Muscle layer of colon (tissue), 2 donors: ENCODE measurements at regions not wholly inside any gene's neighbourhood (a gene's known extent, or its start where the extent isn't known, plus 50 kb on each side); places are given as distances from the start of the nearest gene placed in this dataset.
"Not testable (repeated sequence)": the region's sequence is repeated elsewhere in the genome, so short reads cannot be mapped to it uniquely, and the experiment has no call there.

ENCODE experiments used
- H3K27ac ChIP-seq: one replicate; pipeline ENCODE4 v1.7.0; 2013; ENCODE audit warnings: low read depth, mild to moderate bottlenecking, low read length, moderate library complexity
- H3K27me3 ChIP-seq, 2 donors: one replicate each; pipeline ENCODE4 v1.7.0; 2013; ENCODE audit warnings: low read length in 2 of 2, mild to moderate bottlenecking in 2 of 2; ENCODE audit not compliant: insufficient read depth in 2 of 2, control insufficient read depth in 1 of 2
- H3K36me3 ChIP-seq: one replicate; pipeline ENCODE4 v1.7.0; 2013; ENCODE audit warnings: mild to moderate bottlenecking, low read length; ENCODE audit not compliant: insufficient read depth
- H3K4me1 ChIP-seq: one replicate; pipeline ENCODE4 v1.7.0; 2013; ENCODE audit warnings: mild to moderate bottlenecking, low read length; ENCODE audit not compliant: insufficient read depth
- H3K4me3 ChIP-seq, 2 donors: one replicate each; pipeline ENCODE4 v1.7.0; 2013; ENCODE audit warnings: low read length in 2 of 2, low read depth in 1 of 2, mild to moderate bottlenecking in 1 of 2, moderate library complexity in 1 of 2
- H3K9ac ChIP-seq: one replicate; pipeline ENCODE4 v1.7.0; 2013; ENCODE audit warnings: low read length
- H3K9me3 ChIP-seq: one replicate; pipeline ENCODE4 v1.7.0; 2013; ENCODE audit warnings: mild to moderate bottlenecking, low read length
- donor health status: abdominal sarcoma.
- donor health status: Adenocarcinoma of cecum.

GRCh38 chr7:91620827-91621226, 259.7 kb downstream of the MTERF1 start:
- Histone ChIP-seq H3K36me3 (no peaks in the 10 kb centered on the region), H3K9ac (no peak overlapping the region), H3K4me3 (no peak overlapping the region), H3K27me3 (no peaks in the 10 kb centered on the region), H3K27ac (no peak overlapping the region), H3K4me1 (no peaks in the 10 kb centered on the region), H3K9me3 (no peaks in the 10 kb centered on the region)

GRCh38 chr7:91627324-91627723, 253.2 kb downstream of the MTERF1 start:
- H3K4me3 ChIP-seq, H3K27ac ChIP-seq, H3K4me1 ChIP-seq, H3K9me3 ChIP-seq, H3K9ac ChIP-seq, H3K36me3 ChIP-seq, H3K27me3 ChIP-seq: not testable (repeated sequence)

GRCh38 chr7:91628742-91629141, 251.8 kb downstream of the MTERF1 start:
- H3K9me3 ChIP-seq, result no peaks in the 10 kb centered on the region
- no peak overlapping the region for H3K4me3 ChIP-seq
- H3K4me1 ChIP-seq, result no peaks in the 10 kb centered on the region
- H3K27me3 ChIP-seq, result no peaks in the 10 kb centered on the region
- H3K36me3 ChIP-seq, result no peaks in the 10 kb centered on the region
- no peak overlapping the region for H3K9ac ChIP-seq
- no peak overlapping the region for H3K27ac ChIP-seq

GRCh38 chr7:91630581-91631380, 249.7 kb downstream of the MTERF1 start:
- Histone ChIP-seq H3K27me3 (no peaks in the 10 kb centered on the region), H3K9ac (no peak overlapping the region), H3K4me1 (no peaks in the 10 kb centered on the region), H3K27ac (no peak overlapping the region), H3K9me3 (no peaks in the 10 kb centered on the region), H3K4me3 (no peak overlapping the region), H3K36me3 (no peaks in the 10 kb centered on the region)

- Histone ChIP-seq H3K4me1 (no peaks in the 10 kb centered on the region), H3K9me3 (no peaks in the 10 kb centered on the region), H3K27ac (no peak overlapping the region), H3K27me3 (no peaks in the 10 kb centered on the region), H3K9ac (no peak overlapping the region), H3K4me3 (no peak overlapping the region), H3K36me3 (no peaks in the 10 kb centered on the region)
Measured at GRCh38 chr7:91632234-91632940, 248.1 kb downstream of the MTERF1 start.

- Histone ChIP-seq H3K9ac (no peak overlapping the region), H3K4me3 (no peak overlapping the region), H3K4me1 (no peaks in the 10 kb centered on the region), H3K9me3 (no peaks in the 10 kb centered on the region), H3K27ac (no peak overlapping the region), H3K36me3 (no peaks in the 10 kb centered on the region), H3K27me3 (no peaks in the 10 kb centered on the region)
Measured at GRCh38 chr7:91633013-91633441, 247.5 kb downstream of the MTERF1 start.

GRCh38 chr7:91634485-91635177, 245.9 kb downstream of the MTERF1 start:
- Histone ChIP-seq H3K4me3 (no peak overlapping the region), H3K27me3 (no peaks in the 10 kb centered on the region)

GRCh38 chr7:91636129-91636724, 244.3 kb downstream of the MTERF1 start:
- H3K4me1 ChIP-seq, result no peaks in the 10 kb centered on the region
- no peak overlapping the region for H3K27ac ChIP-seq
- H3K36me3 ChIP-seq, result no peaks in the 10 kb centered on the region
- H3K4me3 ChIP-seq, result no peak overlapping the region
- no peak overlapping the region for H3K9ac ChIP-seq
- H3K9me3 ChIP-seq, result no peaks in the 10 kb centered on the region
- no peaks in the 10 kb centered on the region for H3K27me3 ChIP-seq

More at GRCh38 chr7:91634485-91635177, 245.9 kb downstream of the MTERF1 start:
- H3K36me3 ChIP-seq, result no peaks in the 10 kb centered on the region
- no peak overlapping the region for H3K27ac ChIP-seq
- H3K9me3 ChIP-seq, result no peaks in the 10 kb centered on the region
- no peaks in the 10 kb centered on the region for H3K4me1 ChIP-seq
- no peak overlapping the region for H3K9ac ChIP-seq

- Histone ChIP-seq H3K27ac (no peak overlapping the region), H3K9me3 (no peaks in the 10 kb centered on the region), H3K4me3 (no peak overlapping the region), H3K36me3 (no peaks in the 10 kb centered on the region), H3K9ac (no peak overlapping the region), H3K4me1 (no peaks in the 10 kb centered on the region), H3K27me3 (no peaks in the 10 kb centered on the region)
Measured at GRCh38 chr7:91636728-91637127, 243.8 kb downstream of the MTERF1 start.

- no peaks in the 10 kb centered on the region for H3K36me3 ChIP-seq
- H3K27me3 ChIP-seq, result no peaks in the 10 kb centered on the region
- H3K4me1 ChIP-seq, result no peaks in the 10 kb centered on the region
- no peak overlapping the region for H3K27ac ChIP-seq
- no peaks in the 10 kb centered on the region for H3K9me3 ChIP-seq
- H3K4me3 ChIP-seq, result no peak overlapping the region
- H3K9ac ChIP-seq, result no peak overlapping the region
Measured at GRCh38 chr7:91644256-91644655, 236.2 kb downstream of the MTERF1 start.

- Histone ChIP-seq H3K9ac (no peak overlapping the region), H3K4me3 (no peak overlapping the region), H3K36me3 (no peaks in the 10 kb centered on the region), H3K27me3 (no peaks in the 10 kb centered on the region), H3K4me1 (no peaks in the 10 kb centered on the region), H3K27ac (no peak overlapping the region), H3K9me3 (no peaks in the 10 kb centered on the region)
Measured at GRCh38 chr7:91645542-91645941, 235.0 kb downstream of the MTERF1 start.
